Mesendoderm (in vitro differentiated cells): ENCODE measurements at regions not wholly inside any gene's neighbourhood (a gene's known extent, or its start where the extent isn't known, plus 50 kb on each side); places are given as distances from the start of the nearest gene placed in this dataset.

Experiments
- DNase-seq: peaks from one replicate; pipeline ENCODE4 v3.0.0; 2013
- H2AK5ac ChIP-seq: 2 replicates; pipeline ENCODE4 v1.6.1; 2013; ENCODE audit warnings: low read length, inconsistent platforms
- H2BK120ac ChIP-seq: 2 replicates; pipeline ENCODE4 v1.6.1; 2013; ENCODE audit warnings: low read depth, mild to moderate bottlenecking, low read length, moderate library complexity, mixed read lengths
- H2BK15ac ChIP-seq: replicated peaks from 2 replicates; pipeline ENCODE4 v1.6.1; 2013; ENCODE audit warnings: low read depth, mild to moderate bottlenecking, moderate library complexity
- H2BK5ac ChIP-seq: 2 replicates; pipeline ENCODE4 v1.6.1; 2013; ENCODE audit warnings: low read length, inconsistent platforms
- H3K18ac ChIP-seq: 2 replicates; pipeline ENCODE4 v1.6.1; 2013; ENCODE audit warnings: mild to moderate bottlenecking, low read length, mixed read lengths
- H3K23ac ChIP-seq: one replicate; pipeline ENCODE4 v1.6.1; 2013; ENCODE audit warnings: low read length
- H3K27ac ChIP-seq: 2 replicates; pipeline ENCODE4 v1.5.1; 2013; ENCODE audit warnings: low read depth, mild to moderate bottlenecking, inconsistent platforms, low read length, moderate library complexity
- H3K27me3 ChIP-seq: 2 replicates; pipeline ENCODE4 v1.6.1; 2013; ENCODE audit warnings: low read length, control low read depth, mild to moderate bottlenecking, inconsistent platforms; ENCODE audit not compliant: insufficient read depth, poor library complexity
- H3K36me3 ChIP-seq: 2 replicates; pipeline ENCODE4 v1.6.1; 2013; ENCODE audit warnings: low read length, inconsistent platforms; ENCODE audit not compliant: control insufficient read depth, insufficient read depth
- H3K4ac ChIP-seq: one replicate; pipeline ENCODE4 v1.6.1; 2013; ENCODE audit warnings: low read depth, mild to moderate bottlenecking, low read length, moderate library complexity
- H3K4me1 ChIP-seq: 2 replicates; pipeline ENCODE4 v1.6.1; 2013; ENCODE audit warnings: low read depth, low read length, inconsistent platforms; ENCODE audit not compliant: control insufficient read depth
- H3K4me2 ChIP-seq: 2 replicates; pipeline ENCODE4 v1.6.1; 2013; ENCODE audit warnings: low read length
- H3K4me3 ChIP-seq: 2 replicates; pipeline ENCODE4 v1.5.1; 2013; ENCODE audit warnings: mild to moderate bottlenecking, low read length
- H3K56ac ChIP-seq: one replicate; pipeline ENCODE4 v1.6.1; 2013; ENCODE audit warnings: low read length
- H3K79me1 ChIP-seq: 2 replicates; pipeline ENCODE4 v1.6.1; 2013; ENCODE audit warnings: low read length, inconsistent platforms
- H3K79me2 ChIP-seq: 2 replicates; pipeline ENCODE4 v1.6.1; 2013; ENCODE audit warnings: mild to moderate bottlenecking, low read length; ENCODE audit not compliant: control insufficient read depth, insufficient read depth
- H3K9ac ChIP-seq: 2 replicates; pipeline ENCODE4 v1.6.1; 2013; ENCODE audit warnings: low read length, inconsistent platforms
- H4K5ac ChIP-seq: one replicate; pipeline ENCODE4 v1.6.1; 2013; ENCODE audit warnings: low read length
- H4K8ac ChIP-seq: one replicate; pipeline ENCODE4 v1.6.1; 2013; ENCODE audit warnings: low read depth, mild to moderate bottlenecking, control low read depth, low read length, moderate library complexity
- WGBS: extraction: QIAGEN DNeasy Blood & Tissue Kit; methylation state at CpG from one replicate; pipeline ENCODE4 v1.1.7; 2013; ENCODE audit warnings: low lambda C conversion rate, missing lambda C conversion rate; ENCODE audit not compliant: insufficient coverage; ENCODE audit errors: extremely low coverage; 5-methylcytosine and 5-hydroxymethylcytosine counted together

DNA sequence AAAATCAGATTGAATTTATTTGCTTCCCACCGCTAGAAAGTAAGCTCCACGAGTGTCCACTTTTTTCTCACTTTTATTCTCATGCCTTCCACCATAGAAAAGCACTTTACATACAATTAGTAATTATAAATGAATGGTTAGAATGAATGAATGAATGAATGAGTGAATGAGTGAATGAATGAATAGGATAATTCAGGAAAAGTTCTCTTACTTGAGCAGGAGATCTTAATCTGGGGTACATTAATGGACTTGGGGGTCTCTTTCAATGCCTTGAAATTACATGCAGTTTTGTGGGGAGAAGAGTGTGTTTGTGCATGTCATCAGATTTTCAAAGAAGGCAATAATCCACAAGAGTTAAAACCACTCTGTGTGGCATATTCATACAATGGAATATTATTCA lies 229.9 kb upstream of the NR4A3 start:
- Histone ChIP-seq H4K5ac (no peak overlapping the region), H3K4me2 (no peak overlapping the region), H2BK120ac (no peak overlapping the region), H3K56ac (no peak overlapping the region), H2AK5ac (no peak overlapping the region), H3K9ac (no peak overlapping the region), H3K36me3 (no peaks in the 10 kb centered on the region), H3K4me3 (no peak overlapping the region), H2BK5ac (no peak overlapping the region), H3K27me3 (no peaks in the 10 kb centered on the region), H3K27ac (no peak overlapping the region), H3K4me1 (no peaks in the 10 kb centered on the region), H3K79me1 (no peaks in the 10 kb centered on the region), H2BK15ac (no peak overlapping the region), H3K79me2 (no peaks in the 10 kb centered on the region), H3K23ac (no peak overlapping the region), H3K18ac (no peak overlapping the region), H3K4ac (no peak overlapping the region), H4K8ac (no peak overlapping the region)
- no peak for DNase-seq
- whole genome bisulfite sequencing: no CpG with 5 or more reads among the region's 2 CpGs

DNA sequence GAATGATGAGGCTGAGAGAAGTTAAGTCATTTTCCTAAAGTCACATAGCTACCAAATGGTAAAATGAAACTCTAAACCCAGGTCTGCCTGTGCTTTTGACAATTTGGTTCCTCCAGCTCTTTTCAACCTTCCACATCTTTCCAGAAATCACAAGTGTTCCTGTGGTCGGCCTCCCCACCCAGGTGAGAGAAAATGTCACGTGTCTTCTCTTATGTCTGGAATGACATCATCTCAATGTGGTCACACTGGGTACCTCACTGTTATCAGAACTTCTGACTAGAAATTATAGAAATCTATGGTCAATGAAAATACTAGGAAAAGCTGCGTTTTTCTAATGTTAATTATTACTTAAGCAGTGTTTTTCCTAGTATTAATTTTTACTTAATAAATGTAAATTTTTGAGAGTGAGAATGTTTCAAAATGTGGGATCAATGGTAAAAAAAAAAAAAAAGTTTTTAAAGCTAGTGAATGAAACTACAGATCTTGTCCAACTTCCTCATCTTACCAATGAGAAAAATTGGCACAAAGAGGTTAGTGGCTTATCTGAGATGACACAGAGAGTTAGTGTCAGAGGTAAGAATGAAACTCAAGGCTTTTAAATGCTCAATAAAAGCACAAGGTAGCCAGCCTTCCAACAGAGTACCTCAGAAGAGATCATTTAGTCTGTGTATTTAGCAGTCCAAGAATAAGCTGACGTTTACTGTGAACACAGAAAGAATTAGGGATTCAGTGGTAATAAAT lies 228.7 kb upstream of the NR4A3 start:
- H3K4me1 ChIP-seq: no peaks in the 10 kb centered on the region

DNA sequence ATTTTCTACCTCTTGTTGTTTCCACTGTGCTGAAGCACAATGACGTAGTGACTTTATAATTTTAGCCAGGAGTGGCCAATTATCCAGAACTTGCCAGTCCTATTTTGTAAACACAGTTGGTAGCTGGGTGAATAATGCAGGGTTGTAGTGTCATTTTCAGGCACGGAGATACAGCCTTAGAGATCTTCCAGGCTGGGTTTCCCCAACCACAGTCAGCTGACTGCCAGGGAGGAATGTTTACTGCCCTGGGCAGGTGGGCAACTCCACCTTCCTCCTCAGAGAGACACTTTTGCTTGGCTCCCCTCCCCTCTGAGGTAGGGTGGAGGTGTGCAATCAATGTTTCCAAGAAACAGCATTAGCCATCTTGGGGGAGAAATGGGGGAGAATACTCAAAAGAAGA lies 228.1 kb upstream of the NR4A3 start:
- no CpG with 5 or more reads among the region's 2 CpGs for WGBS
- H3K36me3 ChIP-seq: no peaks in the 10 kb centered on the region
- H2BK5ac ChIP-seq: no peak overlapping the region
- H3K4me2 ChIP-seq: no peak overlapping the region
- H3K23ac ChIP-seq: no peak overlapping the region
- H2AK5ac ChIP-seq: no peak overlapping the region
- no peaks in the 10 kb centered on the region for H3K79me1 ChIP-seq
- H4K8ac ChIP-seq: no peak overlapping the region
- no peaks in the 10 kb centered on the region for H3K79me2 ChIP-seq
- H3K4ac ChIP-seq: no peak overlapping the region
- no peak overlapping the region for H2BK120ac ChIP-seq
- no peaks in the 10 kb centered on the region for H3K27me3 ChIP-seq
- H3K9ac ChIP-seq: no peak overlapping the region
- H3K4me1 ChIP-seq: no peaks in the 10 kb centered on the region
- DNase-seq: no peak
- no peak overlapping the region for H4K5ac ChIP-seq
- no peak overlapping the region for H3K18ac ChIP-seq
- H2BK15ac ChIP-seq: no peak overlapping the region
- no peak overlapping the region for H3K56ac ChIP-seq
- no peak overlapping the region for H3K27ac ChIP-seq
- H3K4me3 ChIP-seq: no peak overlapping the region

More for the DNA sequence above, 228.7 kb upstream of the NR4A3 start:
- Histone ChIP-seq H2AK5ac (no peak overlapping the region), H2BK5ac (no peak overlapping the region), H3K4me3 (no peak overlapping the region), H3K4ac (no peak overlapping the region), H2BK120ac (no peak overlapping the region), H3K18ac (no peak overlapping the region), H3K4me2 (no peak overlapping the region), H4K5ac (no peak overlapping the region), H3K56ac (no peak overlapping the region), H3K36me3 (no peaks in the 10 kb centered on the region), H3K79me2 (no peaks in the 10 kb centered on the region), H2BK15ac (no peak overlapping the region), H4K8ac (no peak overlapping the region), H3K27ac (no peak overlapping the region), H3K23ac (no peak overlapping the region), H3K9ac (no peak overlapping the region), H3K27me3 (no peaks in the 10 kb centered on the region), H3K79me1 (no peaks in the 10 kb centered on the region)
- no peak for DNase-seq
- WGBS: no CpG with 5 or more reads among the region's 4 CpGs

DNA sequence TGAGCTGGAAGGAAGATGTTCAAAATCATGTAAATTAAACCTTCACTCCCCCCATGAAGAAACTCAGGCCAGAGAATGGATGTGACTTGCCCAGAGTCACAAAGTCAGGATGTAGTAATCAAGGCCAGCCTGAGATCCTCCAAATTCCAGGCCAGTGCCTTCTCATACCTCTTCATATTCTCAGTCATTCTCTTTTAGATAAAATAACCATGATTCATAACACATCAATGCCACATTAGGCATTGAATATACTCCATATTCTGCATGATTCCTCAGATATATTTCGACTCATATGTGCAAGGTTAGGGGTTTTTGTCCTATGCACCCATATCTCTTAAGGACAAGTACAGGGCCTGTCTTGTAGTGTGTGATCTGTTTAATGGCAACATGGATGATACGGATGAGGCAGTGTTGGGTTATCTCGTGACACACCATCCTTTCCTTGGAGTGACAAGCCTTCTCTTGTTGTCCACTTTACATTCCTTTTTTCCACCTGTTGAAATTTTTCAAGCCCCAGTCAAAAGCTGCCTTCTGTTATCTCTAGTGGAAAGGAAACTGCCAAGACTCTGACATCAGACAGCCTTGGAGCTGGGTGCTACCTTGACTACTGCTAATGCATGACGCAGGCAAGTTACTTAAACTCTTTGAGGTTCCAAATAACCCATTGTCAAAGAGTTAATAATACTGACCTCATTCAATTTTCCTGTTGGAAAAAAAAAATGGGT lies 227.5 kb upstream of the NR4A3 start:
- Histone ChIP-seq H3K4me3 (no peak overlapping the region), H3K18ac (no peak overlapping the region), H3K4me1 (no peaks in the 10 kb centered on the region), H3K36me3 (no peaks in the 10 kb centered on the region), H3K23ac (no peak overlapping the region), H3K56ac (no peak overlapping the region), H3K79me2 (no peaks in the 10 kb centered on the region), H3K27ac (no peak overlapping the region), H2BK15ac (no peak overlapping the region), H4K5ac (no peak overlapping the region), H2AK5ac (no peak overlapping the region), H3K9ac (no peak overlapping the region), H3K4ac (no peak overlapping the region), H3K79me1 (no peaks in the 10 kb centered on the region), H3K27me3 (no peaks in the 10 kb centered on the region), H4K8ac (no peak overlapping the region), H3K4me2 (no peak overlapping the region), H2BK120ac (no peak overlapping the region), H2BK5ac (no peak overlapping the region)
- WGBS: no CpG with 5 or more reads among the region's 4 CpGs
- no peak for DNase-seq

DNA sequence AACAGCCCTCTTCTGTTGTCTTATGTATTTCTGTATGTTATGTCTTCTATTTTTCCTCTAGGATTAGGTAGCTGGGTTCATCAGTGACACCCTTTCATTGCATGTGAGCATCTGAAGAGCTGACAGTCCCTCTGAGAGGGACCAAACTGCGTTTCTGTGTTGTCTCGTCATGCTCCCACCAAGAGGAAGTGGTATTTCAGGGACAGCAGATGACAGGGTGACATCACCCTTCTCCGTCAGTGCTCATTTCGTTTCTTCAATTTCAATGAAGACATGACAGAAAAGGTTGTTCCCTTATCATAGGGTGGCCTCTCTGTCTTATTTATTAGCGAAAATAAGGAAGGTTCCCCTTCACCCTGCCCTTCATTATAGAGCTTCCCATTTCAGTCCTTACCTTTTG lies 225.9 kb upstream of the NR4A3 start:
- Histone ChIP-seq H2BK120ac (no peak overlapping the region), H2AK5ac (no peak overlapping the region)
- no peak for DNase-seq

More for the DNA sequence above, 225.9 kb upstream of the NR4A3 start:
- Histone ChIP-seq H3K4me3 (no peak overlapping the region), H3K9ac (no peak overlapping the region), H3K27ac (no peak overlapping the region), H3K79me1 (no peaks in the 10 kb centered on the region), H4K8ac (no peak overlapping the region), H3K36me3 (no peaks in the 10 kb centered on the region), H3K23ac (no peak overlapping the region), H3K18ac (no peak overlapping the region), H3K56ac (no peak overlapping the region), H2BK5ac (no peak overlapping the region), H3K4ac (no peak overlapping the region), H2BK15ac (no peak overlapping the region), H3K4me2 (no peak overlapping the region), H3K27me3 (no peaks in the 10 kb centered on the region), H3K79me2 (no peaks in the 10 kb centered on the region), H3K4me1 (no peaks in the 10 kb centered on the region), H4K5ac (no peak overlapping the region)
- no CpG with 5 or more reads among the region's 5 CpGs for WGBS
